Body of pancreas (tissue), 4 donors: ENCODE measurements at regions not wholly inside any gene's neighbourhood (a gene's known extent, or its start where the extent isn't known, plus 50 kb on each side); places are given as distances from the start of the nearest gene placed in this dataset.
"Not testable (repeated sequence)": the region's sequence is repeated elsewhere in the genome, so short reads cannot be mapped to it uniquely, and the experiment has no call there.

Experiments
- CTCF ChIP-seq, 7 experiments: fragments of 450-650 bp in 4 of 7; fragments of 200-600 bp in 3 of 7; sonication (generic) in 3 of 7; IDR thresholded peaks; one replicate each; pipeline ENCODE4 v1.5.1; 2016 to 2019; ENCODE audit warnings: antibody characterized with exemption in 7 of 7
- POLR2A ChIP-seq, 3 donors: fragments of 450-650 bp; IDR thresholded peaks; one replicate each; pipeline ENCODE4 v1.6.1; 2016; ENCODE audit warnings: antibody characterized with exemption in 3 of 3, mild to moderate bottlenecking in 2 of 3

GRCh38 chr3:18516170-18516569, 91.0 kb upstream of the SATB1 start:
- TF ChIP-seq POLR2A, CTCF (IDR thresholded peaks at IDR 0.05): not testable (repeated sequence)
